IMR-90 (cell line): ENCODE measurements at regions not wholly inside any gene's neighbourhood (a gene's known extent, or its start where the extent isn't known, plus 50 kb on each side); places are given as distances from the start of the nearest gene placed in this dataset.

Experiments
- ATAC-seq: fragments of 200-7000 bp; cut with Tn5 transposase; 2 replicates; pipeline ENCODE4 v1.9.1; 2020; ENCODE audit warnings: low read depth, mild to moderate bottlenecking, moderate library complexity
- BruUV-seq: library from RNA; stranded (reverse); fragments of 400-500 nt; replicated peaks from 2 replicates; lab custom pipeline; 2021; lab: Mats Ljungman, UMichigan
- CTCF ChIA-PET: fragments of 300-600 bp; formaldehyde crosslinking; extraction: SDS; loops from one replicate; lab custom pipeline; 2021; ENCODE audit warnings: antibody characterized with exemption; lab: Yijun Ruan, JAX
- POLR2A ChIA-PET: fragments of 300-600 bp; sonication (Branson Sonifier 250); formaldehyde crosslinking; loops from one replicate; lab custom pipeline; 2022; ENCODE audit warnings: antibody characterized with exemption; ENCODE audit not compliant: unreplicated experiment; lab: Charles Lee
- DNase-seq: peaks from one replicate; pipeline ENCODE4 v3.0.0; 2013
- H2AFZ ChIP-seq: replicated peaks from 2 replicates; pipeline ENCODE3; 2013; ENCODE audit warnings: low read length, mild to moderate bottlenecking; ENCODE audit not compliant: poor library complexity
- H2AK5ac ChIP-seq: 2 replicates; pipeline ENCODE4 v1.6.1; 2013; ENCODE audit warnings: low read depth, low read length, inconsistent platforms
- H2AK9ac ChIP-seq: replicated peaks from 2 replicates; pipeline ENCODE3; 2013; ENCODE audit warnings: mild to moderate bottlenecking, low read depth, low read length, moderate library complexity; ENCODE audit not compliant: poor library complexity
- H2BK120ac ChIP-seq: 2 replicates; pipeline ENCODE4 v1.6.1; 2013; ENCODE audit warnings: low read depth, low read length, inconsistent platforms
- H2BK15ac ChIP-seq: 3 replicates; pipeline ENCODE4 v1.6.1; 2013; ENCODE audit warnings: low read depth, low read length, inconsistent platforms
- H2BK20ac ChIP-seq: 2 replicates; pipeline ENCODE4 v1.6.1; 2013; ENCODE audit warnings: low read depth, mild to moderate bottlenecking, inconsistent platforms, low read length, moderate library complexity
- H2BK5ac ChIP-seq: 2 replicates; pipeline ENCODE4 v1.6.1; 2013; ENCODE audit warnings: mild to moderate bottlenecking, low read depth, low read length, inconsistent platforms; ENCODE audit not compliant: poor library complexity, severe bottlenecking
- H3K14ac ChIP-seq: replicated peaks from 2 replicates; pipeline ENCODE4 v1.6.1; 2013; ENCODE audit warnings: low read depth, low read length, inconsistent platforms
- H3K18ac ChIP-seq: 2 replicates; pipeline ENCODE4 v1.6.1; 2013; ENCODE audit warnings: low read depth, low read length, control low read depth
- H3K23ac ChIP-seq: 2 replicates; pipeline ENCODE4 v1.6.1; 2013; ENCODE audit warnings: low read depth, low read length, inconsistent platforms
- H3K27ac ChIP-seq: 2 replicates; pipeline ENCODE4 v1.5.1; 2013; ENCODE audit warnings: mild to moderate bottlenecking, control low read depth, low read length; ENCODE audit not compliant: insufficient read depth
- H3K27me3 ChIP-seq: 2 replicates; pipeline ENCODE4 v1.6.1; 2013; ENCODE audit warnings: low read length; ENCODE audit not compliant: control insufficient read depth, insufficient read depth
- H3K36me3 ChIP-seq: 2 replicates; pipeline ENCODE4 v1.6.1; 2013; ENCODE audit warnings: low read length, mixed read lengths; ENCODE audit not compliant: control insufficient read depth, insufficient read depth
- H3K4ac ChIP-seq: 2 replicates; pipeline ENCODE4 v1.6.1; 2013; ENCODE audit warnings: low read depth, low read length, inconsistent platforms
- H3K4me1 ChIP-seq: 2 replicates; pipeline ENCODE4 v1.6.1; 2013; ENCODE audit warnings: low read length, mixed read lengths; ENCODE audit not compliant: control insufficient read depth, insufficient read depth
- H3K4me2 ChIP-seq: 2 replicates; pipeline ENCODE4 v1.6.1; 2013; ENCODE audit warnings: low read depth, mild to moderate bottlenecking, control low read depth, low read length, moderate library complexity
- H3K4me3 ChIP-seq: 2 replicates; pipeline ENCODE4 v1.5.1; 2013; ENCODE audit warnings: low read depth, mild to moderate bottlenecking, control low read depth, low read length, moderate library complexity; ENCODE audit not compliant: insufficient read depth
- H3K56ac ChIP-seq: 2 replicates; pipeline ENCODE4 v1.6.1; 2013; ENCODE audit warnings: low read length, inconsistent platforms; ENCODE audit not compliant: insufficient read depth; ENCODE audit errors: extremely low read depth
- H3K79me1 ChIP-seq, 2 experiments: 2 replicates each; pipeline ENCODE4 v1.6.1; 2013; ENCODE audit warnings: low read length in 2 of 2, inconsistent platforms in 1 of 2, low read depth in 1 of 2
- H3K9ac ChIP-seq: 2 replicates; pipeline ENCODE4 v1.6.1; 2013; ENCODE audit warnings: low read depth, low read length, control low read depth
- H3K9me1 ChIP-seq: 2 replicates; pipeline ENCODE4 v1.6.1; 2013; ENCODE audit warnings: low read length, inconsistent platforms; ENCODE audit not compliant: insufficient read depth
- H3K9me3 ChIP-seq: 2 replicates; pipeline ENCODE4 v1.6.1; 2013; ENCODE audit warnings: low read length; ENCODE audit not compliant: control insufficient read depth, insufficient read depth
- H4K20me1 ChIP-seq: 2 replicates; pipeline ENCODE4 v1.6.1; 2013; ENCODE audit warnings: low read length, inconsistent platforms; ENCODE audit not compliant: insufficient read depth
- H4K5ac ChIP-seq: 2 replicates; pipeline ENCODE4 v1.6.1; 2013; ENCODE audit warnings: mild to moderate bottlenecking, low read depth, low read length, control low read depth
- H4K8ac ChIP-seq, 2 experiments: 2 replicates each; pipeline ENCODE4 v1.6.1; 2013; ENCODE audit warnings: low read depth in 2 of 2, low read length in 2 of 2, control low read depth in 1 of 2, inconsistent platforms in 1 of 2
- H4K91ac ChIP-seq: 2 replicates; pipeline ENCODE4 v1.6.1; 2013; ENCODE audit warnings: low read depth, low read length, inconsistent platforms; ENCODE audit not compliant: insufficient read depth
- BHLHE40 ChIP-seq: fragments of 150-350 bp; IDR thresholded peaks from 2 replicates; pipeline ENCODE4 v1.6.1; 2016; ENCODE audit warnings: mild to moderate bottlenecking, low read depth, low read length
- CHD1 ChIP-seq: IDR thresholded peaks from 2 replicates; pipeline ENCODE4 v1.6.1; 2012; ENCODE audit warnings: low read depth, low read length, improper control_type of control experiment
- ELK1 ChIP-seq: fragments of 150-350 bp; IDR thresholded peaks from 2 replicates; pipeline ENCODE4 v1.6.1; 2016; ENCODE audit warnings: low read depth, mild to moderate bottlenecking, low read length, moderate library complexity, borderline replicate concordance
- FOS ChIP-seq: fragments of 150-350 bp; IDR thresholded peaks from 2 replicates; pipeline ENCODE4 v1.6.1; 2016; ENCODE audit warnings: low read depth, low read length
- MAFK ChIP-seq: IDR thresholded peaks from 2 replicates; pipeline ENCODE4 v1.6.1; 2012; ENCODE audit warnings: low read depth, low read length, improper control_type of control experiment
- MXI1 ChIP-seq: IDR thresholded peaks from 2 replicates; pipeline ENCODE4 v1.6.1; 2012; ENCODE audit warnings: low read depth, mild to moderate bottlenecking, low read length, moderate library complexity, borderline replicate concordance
- POLR2A ChIP-seq: IDR thresholded peaks from 2 replicates; pipeline ENCODE4 v1.6.1; 2012; ENCODE audit warnings: mild to moderate bottlenecking, low read depth, low read length
- RAD21 ChIP-seq: IDR thresholded peaks from 2 replicates; pipeline ENCODE4 v1.6.1; 2012; ENCODE audit warnings: low read length, improper control_type of control experiment
- SMC3 ChIP-seq: fragments of 150-350 bp; IDR thresholded peaks from 2 replicates; pipeline ENCODE4 v1.6.1; 2016; ENCODE audit warnings: low read depth, mild to moderate bottlenecking, antibody characterized with exemption, low read length, moderate library complexity
- WGBS, 2 experiments: methylation state at CpG; one replicate each; pipeline versions ENCODE4 v1.1.5 to v1.1.7; 2013; ENCODE audit warnings: missing lambda C conversion rate in 2 of 2; ENCODE audit not compliant: insufficient read length in 1 of 2; ENCODE audit errors: extremely low coverage in 2 of 2; 5-methylcytosine and 5-hydroxymethylcytosine counted together
- dilution Hi-C: fragments of 300-500 bp; cut with HindIII; formaldehyde crosslinking; loops from one replicate; pipeline ENCODE4 v1.14.3; 2018; ENCODE audit warnings: low sequenced_read_pairs; ENCODE audit not compliant: unreplicated experiment
- in situ Hi-C: fragments of 300-500 bp; cut with MboI; formaldehyde crosslinking; loops from 3 replicates; pipeline ENCODE4 v1.14.3; 2019; ENCODE audit warnings: low sequenced_read_pairs, inconsistent platforms, mixed read lengths
- intact Hi-C: fragments of 100-400 bp; cut with micrococcal nuclease; formaldehyde crosslinking; loops from 2 replicates; pipeline ENCODE4 v1.10.0; 2022

GRCh38 chr7:81514546-81514945 is 255.3 kb downstream of the HGF start:
- Histone ChIP-seq H3K23ac (peak overlapping the region; percentile 19; the same call in 1 of the 2 replicates), H4K20me1 (no peaks in the 10 kb centered on the region), H3K4me1 (peaks cover 4% of the 10 kb centered on the region; the same call in 1 of the 2 replicates), H4K91ac (peak overlapping the region; percentile 79), H2BK120ac (peak overlapping the region; percentile 95), H3K27me3 (no peaks in the 10 kb centered on the region), H3K56ac (no peak overlapping the region), H4K5ac (peak overlapping the region; percentile 83; the same call in 1 of the 2 replicates), H2AFZ (no peak overlapping the region), H2AK5ac (no peak overlapping the region), H2BK15ac (no peak overlapping the region; the same call in 2 of the 3 replicates), H3K27ac (no peak overlapping the region), H2BK20ac (peak overlapping the region; percentile 67), H3K9me1 (no peaks in the 10 kb centered on the region), H2BK5ac (peak overlapping the region; percentile 91), H3K18ac (peak overlapping the region; percentile 99; the same call in 1 of the 2 replicates), H3K79me1 (no peaks in the 10 kb centered on the region), H3K9me3 (no peaks in the 10 kb centered on the region; the same call in 1 of the 2 replicates), H3K36me3 (no peaks in the 10 kb centered on the region), H3K9ac (no peak overlapping the region), H3K14ac (peak overlapping the region; percentile 73; the same call in 1 of the 2 replicates), H3K4me2 (no peak overlapping the region), H2AK9ac (no peak overlapping the region), H3K4me3 (no peak overlapping the region), H3K4ac (peak overlapping the region; percentile 60; the same call in 1 of the 2 replicates), H4K8ac (peak overlapping the region in 1 of 2 experiments; percentile 73; a peak in 2 of 4 replicates)
- WGBS, 2 experiments, result no CpG with 5 or more reads among the region's 3 CpGs
- dilution Hi-C loops (no loop called here), intact Hi-C loops (no loop called here), in situ Hi-C loops (no loop called here)
- DNase-seq (peak; percentile 31), ATAC-seq (peak; percentile 78)
- no TSS peak for BruUV-seq
- ChIA-PET CTCF (interaction anchor here (0.6 kb wide), 1 partner anchor 230 kb away, joined by 3 read pairs; no protein-coding TSS in a partner anchor), POLR2A (no interaction called here)
- TF ChIP-seq FOS (no peak), ELK1 (no peak), MAFK (no peak), POLR2A (no peak), CHD1 (no peak), RAD21 (no peak), MXI1 (no peak), BHLHE40 (no peak), SMC3 (no peak)
